HFFc6 (cell line): ENCODE measurements at regions not wholly inside any gene's neighbourhood (a gene's known extent, or its start where the extent isn't known, plus 50 kb on each side); places are given as distances from the start of the nearest gene placed in this dataset.

Experiments used
- DNase-seq: peaks from one replicate; pipeline ENCODE4 v3.0.0-alpha.2; 2018
- H3K27ac Mint-ChIP-seq: 2 replicates; pipeline ENCODE4 v1.8.0; 2020; ENCODE audit warnings: mild to moderate bottlenecking, mixed read lengths
- H3K27me3 Mint-ChIP-seq: 2 replicates; pipeline ENCODE4 v1.8.0; 2021; ENCODE audit warnings: mild to moderate bottlenecking, moderate library complexity, mixed read lengths; ENCODE audit not compliant: insufficient read depth
- H3K36me3 Mint-ChIP-seq: 2 replicates; pipeline ENCODE4 v1.8.0; 2021; ENCODE audit warnings: low read depth, mixed read lengths
- H3K4me1 Mint-ChIP-seq: 2 replicates; pipeline ENCODE4 v1.8.0; 2020; ENCODE audit warnings: low read depth, mixed read lengths
- H3K4me3 Mint-ChIP-seq: 2 replicates; pipeline ENCODE4 v1.8.0; 2020; ENCODE audit warnings: mild to moderate bottlenecking, moderate library complexity, mixed read lengths
- H3K9me3 Mint-ChIP-seq: 2 replicates; pipeline ENCODE4 v1.8.0; 2020; ENCODE audit warnings: mild to moderate bottlenecking, mixed read lengths
- TF ChIP-seq, protein P1 (sequence below): fragments of 200-600 bp; sonication (generic); IDR thresholded peaks from 2 replicates; pipeline ENCODE4 v1.5.0; 2021; ENCODE audit warnings: antibody characterized with exemption, mild to moderate bottlenecking

DNA sequence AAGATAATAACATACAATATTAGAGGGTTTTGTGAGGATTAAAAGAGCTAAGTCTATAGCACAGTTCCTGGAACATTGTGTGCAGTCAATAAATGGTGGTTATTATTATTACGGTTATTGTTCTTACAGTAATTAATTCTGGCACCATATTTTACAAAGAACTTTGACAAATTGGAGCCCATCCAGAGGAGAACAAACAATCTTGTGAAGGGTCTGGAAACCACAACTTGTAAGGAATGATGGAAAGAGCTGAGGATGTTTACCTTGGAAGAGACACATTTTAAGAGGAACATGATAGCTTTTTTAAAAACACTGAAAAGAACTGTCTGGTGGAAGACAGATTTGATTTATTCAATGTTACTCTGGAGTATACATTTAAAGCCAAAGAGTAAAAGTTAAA, 150.5 kb upstream of the KRR1 start:
- H3K36me3 Mint-ChIP-seq = no peaks in the 10 kb centered on the region
- TF ChIP-seq, protein P1, sequence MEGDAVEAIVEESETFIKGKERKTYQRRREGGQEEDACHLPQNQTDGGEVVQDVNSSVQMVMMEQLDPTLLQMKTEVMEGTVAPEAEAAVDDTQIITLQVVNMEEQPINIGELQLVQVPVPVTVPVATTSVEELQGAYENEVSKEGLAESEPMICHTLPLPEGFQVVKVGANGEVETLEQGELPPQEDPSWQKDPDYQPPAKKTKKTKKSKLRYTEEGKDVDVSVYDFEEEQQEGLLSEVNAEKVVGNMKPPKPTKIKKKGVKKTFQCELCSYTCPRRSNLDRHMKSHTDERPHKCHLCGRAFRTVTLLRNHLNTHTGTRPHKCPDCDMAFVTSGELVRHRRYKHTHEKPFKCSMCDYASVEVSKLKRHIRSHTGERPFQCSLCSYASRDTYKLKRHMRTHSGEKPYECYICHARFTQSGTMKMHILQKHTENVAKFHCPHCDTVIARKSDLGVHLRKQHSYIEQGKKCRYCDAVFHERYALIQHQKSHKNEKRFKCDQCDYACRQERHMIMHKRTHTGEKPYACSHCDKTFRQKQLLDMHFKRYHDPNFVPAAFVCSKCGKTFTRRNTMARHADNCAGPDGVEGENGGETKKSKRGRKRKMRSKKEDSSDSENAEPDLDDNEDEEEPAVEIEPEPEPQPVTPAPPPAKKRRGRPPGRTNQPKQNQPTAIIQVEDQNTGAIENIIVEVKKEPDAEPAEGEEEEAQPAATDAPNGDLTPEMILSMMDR = no peak
- no peaks in the 10 kb centered on the region for H3K27me3 Mint-ChIP-seq
- H3K4me1 Mint-ChIP-seq = peaks cover 36% of the 10 kb centered on the region
- no peak for DNase-seq
- H3K27ac Mint-ChIP-seq = no peak overlapping the region
- no peak overlapping the region for H3K4me3 Mint-ChIP-seq
- H3K9me3 Mint-ChIP-seq = no peaks in the 10 kb centered on the region

DNA sequence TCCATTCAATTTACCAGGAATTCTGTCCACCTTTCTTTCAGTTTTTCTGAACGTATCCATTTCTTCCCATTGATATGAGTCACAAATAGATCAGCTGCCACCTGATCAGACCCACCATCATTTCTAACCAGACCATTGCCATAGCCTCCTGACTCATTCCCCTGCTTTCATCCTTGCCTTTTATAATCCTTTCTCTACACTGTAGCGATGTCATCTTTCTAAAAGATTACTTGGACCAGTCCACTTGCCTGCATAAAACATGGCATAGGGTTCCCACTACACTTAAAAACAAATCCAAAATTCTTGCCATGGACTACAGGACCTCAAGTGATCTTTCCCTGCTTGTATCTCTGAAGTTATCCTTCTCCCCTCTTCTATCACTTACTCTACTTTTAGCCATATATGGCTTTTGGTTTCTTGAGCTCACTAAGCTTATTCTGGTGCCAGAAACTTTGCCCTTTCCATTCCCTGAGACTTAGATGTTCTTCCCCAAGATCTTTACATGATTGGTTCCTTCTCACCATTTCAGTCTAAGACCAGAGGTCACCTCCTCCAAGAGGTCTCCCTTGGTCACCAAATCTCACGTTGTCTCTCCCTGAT, 149.5 kb upstream of the KRR1 start:
- TF ChIP-seq, protein P1 = no peak
- Mint-ChIP-seq H3K36me3 (0 out of 2 replicates have a peak, but pooled peaks cover under 1% of the 10 kb centered on the region), H3K9me3 (no peaks in the 10 kb centered on the region), H3K27me3 (no peaks in the 10 kb centered on the region), H3K27ac (no peak overlapping the region), H3K4me3 (no peak overlapping the region), H3K4me1 (peaks cover 36% of the 10 kb centered on the region)
- DNase-seq = peak; percentile 68

DNA sequence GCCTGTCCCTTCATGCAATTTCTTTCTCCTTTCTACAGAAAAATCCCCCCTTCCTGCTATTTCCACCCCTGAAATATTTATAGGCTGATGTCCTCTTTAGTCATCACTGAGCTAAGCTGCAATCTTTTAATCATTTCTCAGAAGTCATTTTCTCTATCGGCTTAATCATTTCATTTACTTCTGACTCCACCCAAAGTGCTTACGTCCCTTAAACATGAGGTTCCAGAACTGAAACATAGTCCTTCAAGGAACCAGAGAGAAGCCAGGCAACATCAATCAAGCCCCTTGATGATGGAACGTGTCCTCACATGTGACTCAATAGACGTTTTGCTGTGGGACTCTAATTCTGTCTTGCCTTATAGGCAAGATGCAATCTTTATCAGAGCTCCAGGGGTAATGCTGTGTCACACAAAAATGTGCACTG, 148.7 kb upstream of the KRR1 start:
- Mint-ChIP-seq H3K27me3 (no peaks in the 10 kb centered on the region), H3K36me3 (peaks cover 8% of the 10 kb centered on the region; the same call in 1 of the 2 replicates), H3K4me3 (no peak overlapping the region), H3K4me1 (peaks cover 36% of the 10 kb centered on the region), H3K27ac (no peak overlapping the region), H3K9me3 (no peaks in the 10 kb centered on the region)
- DNase-seq = peak; percentile 71
- TF ChIP-seq, protein P1 = no peak

DNA sequence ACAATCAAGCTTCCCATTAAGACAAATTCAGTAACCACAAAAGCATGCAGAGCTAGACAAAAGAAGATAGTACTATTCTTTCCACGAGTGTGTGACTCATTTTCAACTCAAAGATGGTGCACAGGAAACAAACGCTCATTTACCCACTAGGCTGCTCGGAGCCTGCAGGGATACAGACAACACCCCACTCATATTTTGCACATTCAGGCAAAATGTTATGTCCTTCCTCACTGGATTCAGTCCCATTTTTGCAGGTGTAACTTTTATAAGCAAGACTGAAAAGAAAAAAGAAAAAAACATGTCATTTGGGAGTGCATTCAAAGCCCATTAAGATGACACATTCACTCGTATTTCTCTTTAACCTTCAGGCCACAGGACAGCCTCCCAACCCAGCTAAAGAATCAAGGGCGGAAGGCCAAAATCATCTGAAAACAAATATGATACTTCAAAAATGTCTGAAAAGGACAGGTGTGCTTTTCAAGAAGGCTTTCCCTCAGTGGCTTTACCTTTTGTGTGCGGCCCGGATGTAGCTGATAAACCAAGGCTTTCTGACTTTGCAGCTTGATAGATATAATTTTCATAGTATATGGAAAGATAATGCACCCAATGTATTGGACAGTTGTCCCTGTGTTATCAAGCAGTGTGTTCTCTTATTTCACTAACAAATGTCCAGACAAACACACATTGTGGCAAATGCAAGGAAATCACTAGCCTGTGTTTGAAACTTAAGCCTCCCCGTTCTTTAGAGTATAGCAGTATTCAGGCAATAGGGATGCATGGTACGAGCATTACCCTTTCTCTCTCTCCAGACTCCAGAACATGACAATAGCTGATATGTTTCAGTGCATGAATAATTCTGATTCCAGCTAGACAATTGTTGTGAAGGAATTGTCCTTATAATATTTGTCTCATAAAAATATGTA, 147.8 kb upstream of the KRR1 start:
- Mint-ChIP-seq H3K4me3 (peak overlapping the region; percentile 9; the same call in 1 of the 2 replicates), H3K27me3 (no peaks in the 10 kb centered on the region), H3K36me3 (peaks cover 10% of the 10 kb centered on the region; the same call in 1 of the 2 replicates), H3K4me1 (peaks cover 29% of the 10 kb centered on the region; the same call in 1 of the 2 replicates), H3K27ac (peak overlapping the region; percentile 78; the same call in 1 of the 2 replicates), H3K9me3 (no peaks in the 10 kb centered on the region)
- DNase-seq = peak; percentile 81
- TF ChIP-seq, protein P1 = 0 out of 2 replicates have a peak, but pooled peaks have one; percentile 7

DNA sequence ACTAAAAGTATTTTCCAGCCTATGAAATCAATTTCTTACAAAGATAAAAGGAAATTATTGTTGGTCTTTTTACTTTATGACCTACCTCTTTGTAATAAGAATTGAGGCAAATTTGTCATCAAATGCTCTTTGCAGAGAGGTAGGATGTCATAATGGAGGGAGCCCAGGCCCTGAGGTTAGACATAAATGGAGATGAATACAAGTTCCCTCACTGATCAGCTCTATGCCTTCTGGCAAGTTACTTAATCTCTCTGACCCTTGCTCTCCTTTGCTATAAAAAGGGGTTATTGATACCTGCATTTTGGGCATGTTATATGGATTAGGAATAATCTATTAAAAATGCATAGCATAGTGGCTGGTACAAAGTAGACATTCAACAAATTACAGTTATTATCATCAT, 146.9 kb upstream of the KRR1 start:
- DNase-seq = no peak
- TF ChIP-seq, protein P1 = no peak
- peaks cover 14% of the 10 kb centered on the region for H3K36me3 Mint-ChIP-seq
- no peaks in the 10 kb centered on the region for H3K27me3 Mint-ChIP-seq
- H3K9me3 Mint-ChIP-seq = no peaks in the 10 kb centered on the region; the same call in 1 of the 2 replicates
- peak overlapping the region; percentile 9; the same call in 1 of the 2 replicates for H3K4me3 Mint-ChIP-seq
- H3K4me1 Mint-ChIP-seq = peaks cover 33% of the 10 kb centered on the region; the same call in 1 of the 2 replicates
- H3K27ac Mint-ChIP-seq = peak overlapping the region; percentile 78; the same call in 1 of the 2 replicates
